Prostate gland (tissue), 2 donors: ENCODE measurements at regions not wholly inside any gene's neighbourhood (a gene's known extent, or its start where the extent isn't known, plus 50 kb on each side); places are given as distances from the start of the nearest gene placed in this dataset.

Experiments
- POLR2A ChIP-seq: fragments of 450-650 bp; IDR thresholded peaks from one replicate; pipeline ENCODE4 v1.6.1; 2016; ENCODE audit warnings: antibody characterized with exemption, mild to moderate bottlenecking
- TF ChIP-seq, protein P1 (sequence below), 4 experiments: fragments of 200-600 bp in 2 of 4; fragments of 450-650 bp in 2 of 4; sonication (generic) in 2 of 4; IDR thresholded peaks; 1 replicate in 3 of 4; 2 replicates in 1 of 4; pipeline ENCODE4 v1.5.1; 2016 to 2019; ENCODE audit warnings: antibody characterized with exemption in 4 of 4, mild to moderate bottlenecking in 2 of 4, moderate library complexity in 2 of 4

- no peak for TF ChIP-seq POLR2A
- TF ChIP-seq, protein P1, sequence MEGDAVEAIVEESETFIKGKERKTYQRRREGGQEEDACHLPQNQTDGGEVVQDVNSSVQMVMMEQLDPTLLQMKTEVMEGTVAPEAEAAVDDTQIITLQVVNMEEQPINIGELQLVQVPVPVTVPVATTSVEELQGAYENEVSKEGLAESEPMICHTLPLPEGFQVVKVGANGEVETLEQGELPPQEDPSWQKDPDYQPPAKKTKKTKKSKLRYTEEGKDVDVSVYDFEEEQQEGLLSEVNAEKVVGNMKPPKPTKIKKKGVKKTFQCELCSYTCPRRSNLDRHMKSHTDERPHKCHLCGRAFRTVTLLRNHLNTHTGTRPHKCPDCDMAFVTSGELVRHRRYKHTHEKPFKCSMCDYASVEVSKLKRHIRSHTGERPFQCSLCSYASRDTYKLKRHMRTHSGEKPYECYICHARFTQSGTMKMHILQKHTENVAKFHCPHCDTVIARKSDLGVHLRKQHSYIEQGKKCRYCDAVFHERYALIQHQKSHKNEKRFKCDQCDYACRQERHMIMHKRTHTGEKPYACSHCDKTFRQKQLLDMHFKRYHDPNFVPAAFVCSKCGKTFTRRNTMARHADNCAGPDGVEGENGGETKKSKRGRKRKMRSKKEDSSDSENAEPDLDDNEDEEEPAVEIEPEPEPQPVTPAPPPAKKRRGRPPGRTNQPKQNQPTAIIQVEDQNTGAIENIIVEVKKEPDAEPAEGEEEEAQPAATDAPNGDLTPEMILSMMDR (IDR thresholded peaks at IDR 0.05), result no peak
These were observed 104.3 kb downstream of the DACT2 start for GRCh38 chr6:168215121-168215808.
